SK-N-SH (cell line): ENCODE measurements at regions not wholly inside any gene's neighbourhood (a gene's known extent, or its start where the extent isn't known, plus 50 kb on each side); places are given as distances from the start of the nearest gene placed in this dataset.
"Not testable (repeated sequence)": the region's sequence is repeated elsewhere in the genome, so short reads cannot be mapped to it uniquely, and the experiment has no call there.

Experiments used
- CTCF ChIA-PET: fragments of 300-600, 350-600 bp; formaldehyde crosslinking; extraction: SDS; loops from one replicate; lab custom pipeline; 2021; lab: Yijun Ruan, JAX
- POLR2A ChIA-PET: fragments of 350-600 bp; sonication (Branson Sonifier 250); formaldehyde crosslinking; extraction: SDS; loops from one replicate; lab custom pipeline; 2020; ENCODE audit warnings: antibody characterized with exemption, inconsistent platforms; lab: Yijun Ruan, JAX
- DNase-seq: peaks from one replicate; pipeline ENCODE4 v3.0.0; 2012
- H2AFZ ChIP-seq: fragments of 200-600 bp; sonication (generic); 2 replicates; pipeline ENCODE4 v1.8.1; 2016; ENCODE audit warnings: antibody characterized with exemption, mild to moderate bottlenecking, low read depth
- H3F3A ChIP-seq: fragments of 200-600 bp; sonication (generic); replicated peaks from 2 replicates; pipeline ENCODE3; 2016; ENCODE audit warnings: antibody characterized with exemption, mild to moderate bottlenecking; ENCODE audit not compliant: insufficient read depth
- H3K27ac ChIP-seq, 2 experiments: fragments of 200-500 bp in 1 of 2; fragments of 200-600 bp in 1 of 2; sonication (Bioruptor generic) in 1 of 2; sonication (generic), shearing (Covaris generic) in 1 of 2; 2 replicates each; pipeline versions ENCODE4 v1.5.1 to v1.6.1; 2014 to 2016; ENCODE audit warnings: low read depth in 2 of 2, inconsistent platforms in 1 of 2, low read length in 1 of 2, mild to moderate bottlenecking in 1 of 2, mixed read lengths in 1 of 2
- H3K27me3 ChIP-seq: fragments of 200-600 bp; sonication (generic), shearing (Covaris generic); 2 replicates; pipeline ENCODE4 v1.6.1; 2016; ENCODE audit warnings: mixed run types; ENCODE audit not compliant: insufficient read depth
- H3K36me3 ChIP-seq, 2 experiments: fragments of 200-500 bp in 1 of 2; fragments of 200-600 bp in 1 of 2; sonication (Bioruptor generic) in 1 of 2; sonication (generic) in 1 of 2; replicated peaks in 1 of 2; 2 replicates each; pipeline versions ENCODE3 to v1.5.1; 2014 to 2016; ENCODE audit warnings: low read length in 1 of 2, mild to moderate bottlenecking in 1 of 2; ENCODE audit not compliant: insufficient read depth in 2 of 2, control insufficient read depth in 1 of 2
- H3K4me1 ChIP-seq, 2 experiments: fragments of 200-500 bp in 1 of 2; fragments of 200-600 bp in 1 of 2; sonication (Bioruptor generic) in 1 of 2; sonication (generic), shearing (Covaris generic) in 1 of 2; 2 replicates each; pipeline versions ENCODE4 v1.5.1 to v1.6.1; 2014 to 2016; ENCODE audit warnings: low read depth in 1 of 2, low read length in 1 of 2, mixed run types in 1 of 2; ENCODE audit not compliant: insufficient read depth in 2 of 2, control insufficient read depth in 1 of 2
- H3K4me2 ChIP-seq: fragments of 200-600 bp; sonication (generic), shearing (Covaris generic); 2 replicates; pipeline ENCODE4 v1.6.1; 2017; ENCODE audit warnings: mixed run types
- H3K4me3 ChIP-seq, 2 experiments: fragments of 200-500 bp in 1 of 2; fragments of 200-600 bp in 1 of 2; sonication (Bioruptor generic) in 1 of 2; sonication (generic), shearing (Covaris generic) in 1 of 2; 2 replicates each; pipeline versions ENCODE4 v1.5.1 to v1.8.1; 2014 to 2016; ENCODE audit warnings: low read depth in 2 of 2, inconsistent platforms in 1 of 2, low read length in 1 of 2, mild to moderate bottlenecking in 1 of 2, mixed read lengths in 1 of 2, moderate library complexity in 1 of 2
- H3K79me2 ChIP-seq: fragments of 200-600 bp; sonication (generic); 2 replicates; pipeline ENCODE4 v1.8.1; 2017; ENCODE audit warnings: mild to moderate bottlenecking; ENCODE audit not compliant: insufficient read depth
- H3K9ac ChIP-seq: fragments of 200-600 bp; sonication (generic); 2 replicates; pipeline ENCODE4 v1.6.1; 2017; ENCODE audit warnings: mixed run types
- H3K9me2 ChIP-seq: fragments of 200-600 bp; sonication (generic); 2 replicates; pipeline ENCODE4 v1.6.1; 2017; ENCODE audit warnings: mixed run types
- H3K9me3 ChIP-seq: fragments of 200-600 bp; sonication (generic); 2 replicates; pipeline ENCODE4 v1.6.1; 2017; ENCODE audit warnings: mixed run types, mild to moderate bottlenecking, moderate library complexity
- H4K20me1 ChIP-seq: fragments of 200-600 bp; sonication (generic); 2 replicates; pipeline ENCODE4 v1.6.1; 2017; ENCODE audit warnings: mild to moderate bottlenecking, mixed run types; ENCODE audit not compliant: insufficient read depth
- EZH2phosphoT487 ChIP-seq: fragments of 200-600 bp; sonication (generic); IDR thresholded peaks from 2 replicates; pipeline ENCODE4 v1.6.1; 2017; ENCODE audit warnings: low read depth, mixed run types, mild to moderate bottlenecking, antibody characterized with exemption, moderate library complexity, borderline replicate concordance
- FOXJ3 ChIP-seq: sonication (generic); formaldehyde crosslinking; IDR thresholded peaks from 2 replicates; pipeline ENCODE4 v1.5.1; 2020; ENCODE audit warnings: mild to moderate bottlenecking, missing genetic modification reagents
- GABPA ChIP-seq: IDR thresholded peaks from 2 replicates; pipeline ENCODE4 v1.4.0; 2012; ENCODE audit warnings: low read depth, mild to moderate bottlenecking
- JUND ChIP-seq: IDR thresholded peaks from 2 replicates; pipeline ENCODE4 v1.4.0; 2012
- MEF2A ChIP-seq: IDR thresholded peaks from 2 replicates; pipeline ENCODE4 v1.4.0; 2012; ENCODE audit warnings: low read depth, borderline replicate concordance
- MXI1 ChIP-seq: IDR thresholded peaks from 2 replicates; pipeline ENCODE4 v1.6.1; 2012; ENCODE audit warnings: mild to moderate bottlenecking, low read depth, low read length, improper control_type of control experiment
- NFIC ChIP-seq: IDR thresholded peaks from 2 replicates; pipeline ENCODE4 v1.4.0; 2012; ENCODE audit warnings: borderline replicate concordance
- POLR2AphosphoS5 ChIP-seq: IDR thresholded peaks from 2 replicates; pipeline ENCODE4 v1.6.1; 2012; ENCODE audit warnings: low read depth, low read length
- RCOR1 ChIP-seq: fragments of 150-350 bp; IDR thresholded peaks from 2 replicates; pipeline ENCODE4 v1.6.1; 2017; ENCODE audit warnings: antibody characterized with exemption, low read length
- RFX5 ChIP-seq: IDR thresholded peaks from 2 replicates; pipeline ENCODE4 v1.6.1; 2012; ENCODE audit warnings: mild to moderate bottlenecking, improper control_type of control experiment, low read length
- YY1 ChIP-seq: IDR thresholded peaks from 2 replicates; pipeline ENCODE4 v1.4.0; 2012; ENCODE audit warnings: low read depth, mild to moderate bottlenecking
- WGBS: methylation state at CpG from one replicate; pipeline ENCODE4 v1.1.6; 2017; ENCODE audit warnings: low lambda C conversion rate; 5-methylcytosine and 5-hydroxymethylcytosine counted together
- TF ChIP-seq, protein P1 (sequence below): IDR thresholded peaks from 2 replicates; pipeline ENCODE4 v1.4.0; 2012; ENCODE audit warnings: low read depth, borderline replicate concordance
- TF ChIP-seq, protein P2 (sequence below): fragments of 150-350 bp; IDR thresholded peaks from 2 replicates; pipeline ENCODE4 v1.6.1; 2016; ENCODE audit warnings: mild to moderate bottlenecking, low read depth, low read length
- TF ChIP-seq, protein P3 (sequence below): IDR thresholded peaks from 2 replicates; pipeline ENCODE4 v1.4.0; 2012; ENCODE audit warnings: low read depth

DNA sequence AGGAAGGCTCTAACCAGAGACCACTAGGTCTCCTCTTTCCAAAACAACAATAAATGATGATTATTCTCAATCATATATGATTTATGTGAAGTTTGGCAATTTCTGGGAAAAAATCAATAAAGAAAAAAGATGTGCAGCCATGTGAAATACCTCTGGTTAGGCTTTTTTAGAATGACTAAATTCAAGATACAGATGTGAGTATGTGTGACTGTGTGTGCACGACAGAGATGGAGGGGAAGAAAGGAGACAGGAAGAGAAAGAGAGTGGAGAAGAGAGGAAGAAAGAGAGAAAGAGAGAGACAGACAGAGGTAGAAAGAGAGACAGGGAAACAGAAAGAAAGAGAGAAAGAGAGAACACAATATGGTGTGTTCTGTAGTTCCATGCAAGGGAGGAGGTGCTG lies 558.6 kb upstream of the CDH5 start:
- POLR2A ChIA-PET = no interaction called here

DNA sequence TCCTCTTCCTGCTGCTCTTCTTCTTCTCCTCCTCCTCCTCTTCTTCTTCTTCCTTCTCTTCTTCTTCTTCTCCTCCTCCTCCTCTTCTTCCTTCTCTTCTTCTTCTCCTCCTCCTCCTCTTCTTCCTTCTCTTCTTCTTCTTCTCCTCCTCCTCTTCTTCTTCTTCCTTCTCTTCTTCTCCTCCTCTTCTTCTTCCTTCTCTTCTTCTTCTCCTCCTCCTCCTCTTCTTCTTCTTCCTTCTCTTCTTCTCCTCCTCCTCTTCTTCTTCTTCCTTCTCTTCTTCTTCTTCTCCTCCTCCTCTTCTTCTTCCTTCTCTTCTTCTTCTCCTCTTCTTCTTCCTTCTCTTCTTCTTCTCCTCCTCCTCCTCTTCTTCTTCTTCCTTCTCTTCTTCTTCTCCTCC lies 560.8 kb upstream of the CDH5 start:
- H3K4me1 ChIP-seq, POLR2A ChIA-PET, H3K9me2 ChIP-seq: not testable (repeated sequence)

More for the DNA sequence above, 558.6 kb upstream of the CDH5 start:
- H3K4me2 ChIP-seq = no peak overlapping the region
- H3K9me2 ChIP-seq = no peaks in the 10 kb centered on the region
- WGBS = 37% methylated on average over 1 of the region's 1 CpG
- no peak overlapping the region for H2AFZ ChIP-seq
- H4K20me1 ChIP-seq = no peaks in the 10 kb centered on the region
- no peak overlapping the region for H3K4me3 ChIP-seq
- H3F3A ChIP-seq = no peaks in the 10 kb centered on the region
- DNase-seq = no peak
- no peaks in the 10 kb centered on the region for H3K79me2 ChIP-seq
- TF ChIP-seq RCOR1 (no peak), RFX5 (no peak), EZH2phosphoT487 (no peak), POLR2AphosphoS5 (no peak)
- TF ChIP-seq, protein P1, sequence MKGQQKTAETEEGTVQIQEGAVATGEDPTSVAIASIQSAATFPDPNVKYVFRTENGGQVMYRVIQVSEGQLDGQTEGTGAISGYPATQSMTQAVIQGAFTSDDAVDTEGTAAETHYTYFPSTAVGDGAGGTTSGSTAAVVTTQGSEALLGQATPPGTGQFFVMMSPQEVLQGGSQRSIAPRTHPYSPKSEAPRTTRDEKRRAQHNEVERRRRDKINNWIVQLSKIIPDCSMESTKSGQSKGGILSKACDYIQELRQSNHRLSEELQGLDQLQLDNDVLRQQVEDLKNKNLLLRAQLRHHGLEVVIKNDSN = no peak
- TF ChIP-seq, protein P2, sequence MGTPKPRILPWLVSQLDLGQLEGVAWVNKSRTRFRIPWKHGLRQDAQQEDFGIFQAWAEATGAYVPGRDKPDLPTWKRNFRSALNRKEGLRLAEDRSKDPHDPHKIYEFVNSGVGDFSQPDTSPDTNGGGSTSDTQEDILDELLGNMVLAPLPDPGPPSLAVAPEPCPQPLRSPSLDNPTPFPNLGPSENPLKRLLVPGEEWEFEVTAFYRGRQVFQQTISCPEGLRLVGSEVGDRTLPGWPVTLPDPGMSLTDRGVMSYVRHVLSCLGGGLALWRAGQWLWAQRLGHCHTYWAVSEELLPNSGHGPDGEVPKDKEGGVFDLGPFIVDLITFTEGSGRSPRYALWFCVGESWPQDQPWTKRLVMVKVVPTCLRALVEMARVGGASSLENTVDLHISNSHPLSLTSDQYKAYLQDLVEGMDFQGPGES = no peak
- TF ChIP-seq, protein P3, sequence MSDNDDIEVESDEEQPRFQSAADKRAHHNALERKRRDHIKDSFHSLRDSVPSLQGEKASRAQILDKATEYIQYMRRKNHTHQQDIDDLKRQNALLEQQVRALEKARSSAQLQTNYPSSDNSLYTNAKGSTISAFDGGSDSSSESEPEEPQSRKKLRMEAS = no peak
- H3K4me1 ChIP-seq = no peaks in the 10 kb centered on the region; a peak in 2 of 4 replicates
- H3K9me3 ChIP-seq = no peaks in the 10 kb centered on the region
- H3K36me3 ChIP-seq = no peaks in the 10 kb centered on the region
- H3K9ac ChIP-seq = no peak overlapping the region
- CTCF ChIA-PET = no interaction called here
- H3K27ac ChIP-seq = no peak overlapping the region
- no peaks in the 10 kb centered on the region for H3K27me3 ChIP-seq

DNA sequence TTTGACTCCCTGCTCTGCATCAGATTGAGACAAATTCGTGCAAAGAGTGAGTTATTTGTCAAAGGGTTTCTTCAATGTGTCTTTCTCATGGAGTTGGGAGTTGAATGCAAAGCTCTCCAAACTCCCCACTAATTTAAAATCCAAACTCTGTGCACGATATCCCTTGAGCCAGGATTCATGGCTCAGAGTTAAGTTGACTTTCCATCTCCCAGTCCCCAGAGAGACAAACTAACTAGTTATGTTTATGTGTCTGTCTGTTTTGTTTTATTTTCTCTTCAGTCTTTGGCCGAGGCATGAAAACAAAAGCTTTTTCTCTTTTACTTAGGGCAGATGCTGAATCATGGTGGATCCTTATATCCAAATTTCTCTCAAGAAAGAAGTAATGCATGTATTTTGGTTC lies 570.0 kb upstream of the CDH5 start:
- POLR2A ChIA-PET = no interaction called here
- DNase-seq = no peak
- no peak overlapping the region for H2AFZ ChIP-seq
- H3K9me3 ChIP-seq = no peaks in the 10 kb centered on the region
- no peaks in the 10 kb centered on the region for H3K9me2 ChIP-seq
- WGBS = 27% methylated on average over 3 of the region's 3 CpGs
- no peaks in the 10 kb centered on the region for H3K79me2 ChIP-seq
- TF ChIP-seq RCOR1 (no peak), JUND (no peak), MEF2A (no peak), NFIC (no peak), YY1 (no peak), MXI1 (no peak), FOXJ3 (no peak), GABPA (no peak)
- TF ChIP-seq, protein P3 = no peak
- no peaks in the 10 kb centered on the region for H3F3A ChIP-seq
- no peaks in the 10 kb centered on the region for H3K36me3 ChIP-seq
- no peaks in the 10 kb centered on the region for H3K27me3 ChIP-seq
- H3K9ac ChIP-seq = no peak overlapping the region
- H4K20me1 ChIP-seq = no peaks in the 10 kb centered on the region
- no peak overlapping the region for H3K27ac ChIP-seq
- H3K4me1 ChIP-seq = no peaks in the 10 kb centered on the region; a peak in 2 of 4 replicates
- H3K4me3 ChIP-seq = no peak overlapping the region
- CTCF ChIA-PET = no interaction called here
- no peak overlapping the region for H3K4me2 ChIP-seq

More for the DNA sequence above, 560.8 kb upstream of the CDH5 start:
- H3K36me3 ChIP-seq, H3K4me2 ChIP-seq, CTCF ChIA-PET, H3K27ac ChIP-seq, H3K9ac ChIP-seq, H2AFZ ChIP-seq, H4K20me1 ChIP-seq, H3F3A ChIP-seq, H3K9me3 ChIP-seq, H3K4me3 ChIP-seq, H3K27me3 ChIP-seq, DNase-seq, H3K79me2 ChIP-seq: not testable (repeated sequence)
